ENCODE measurements at regions not wholly inside any gene's neighbourhood (a gene's known extent, or its start where the extent isn't known, plus 50 kb on each side); places are given as distances from the start of the nearest gene placed in this dataset.

DNA sequence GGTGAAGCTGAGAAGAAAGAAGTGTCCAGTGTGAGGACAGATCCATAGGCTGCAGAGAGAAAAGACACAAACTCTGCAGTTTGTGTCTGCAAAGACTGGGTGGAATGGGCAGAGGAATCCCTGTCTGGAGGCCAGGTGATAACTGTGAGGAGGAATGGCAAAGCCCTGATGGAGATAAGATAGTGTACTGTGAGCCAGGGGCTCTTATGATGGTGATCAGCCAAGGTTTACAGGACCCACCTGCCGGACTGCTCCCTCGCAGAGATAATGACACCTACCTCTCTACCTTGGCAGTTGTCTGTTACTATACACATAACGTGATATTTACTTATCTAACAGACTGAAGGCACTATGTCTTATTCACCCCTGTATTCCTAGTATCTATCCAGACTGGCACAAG lies 92.6 kb upstream of the ASIC2 start:
- H3K4me1 Mint-ChIP-seq (ENCODE audit: unreplicated experiment), result no peaks in the 10 kb centered on the region
- TF ChIP-seq, protein P1, sequence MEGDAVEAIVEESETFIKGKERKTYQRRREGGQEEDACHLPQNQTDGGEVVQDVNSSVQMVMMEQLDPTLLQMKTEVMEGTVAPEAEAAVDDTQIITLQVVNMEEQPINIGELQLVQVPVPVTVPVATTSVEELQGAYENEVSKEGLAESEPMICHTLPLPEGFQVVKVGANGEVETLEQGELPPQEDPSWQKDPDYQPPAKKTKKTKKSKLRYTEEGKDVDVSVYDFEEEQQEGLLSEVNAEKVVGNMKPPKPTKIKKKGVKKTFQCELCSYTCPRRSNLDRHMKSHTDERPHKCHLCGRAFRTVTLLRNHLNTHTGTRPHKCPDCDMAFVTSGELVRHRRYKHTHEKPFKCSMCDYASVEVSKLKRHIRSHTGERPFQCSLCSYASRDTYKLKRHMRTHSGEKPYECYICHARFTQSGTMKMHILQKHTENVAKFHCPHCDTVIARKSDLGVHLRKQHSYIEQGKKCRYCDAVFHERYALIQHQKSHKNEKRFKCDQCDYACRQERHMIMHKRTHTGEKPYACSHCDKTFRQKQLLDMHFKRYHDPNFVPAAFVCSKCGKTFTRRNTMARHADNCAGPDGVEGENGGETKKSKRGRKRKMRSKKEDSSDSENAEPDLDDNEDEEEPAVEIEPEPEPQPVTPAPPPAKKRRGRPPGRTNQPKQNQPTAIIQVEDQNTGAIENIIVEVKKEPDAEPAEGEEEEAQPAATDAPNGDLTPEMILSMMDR (IDR thresholded peaks at IDR 0.05), result no peak
- no peak for DNase-seq (ENCODE audit: extremely low spot score, unreplicated experiment)
- peaks cover 47% of the 10 kb centered on the region for H3K9me3 Mint-ChIP-seq (ENCODE audit: unreplicated experiment)
- no peaks in the 10 kb centered on the region for H3K36me3 Mint-ChIP-seq (ENCODE audit: unreplicated experiment)
- no peaks in the 10 kb centered on the region for H3K27me3 Mint-ChIP-seq (ENCODE audit: unreplicated experiment)
- no peak overlapping the region for H3K27ac Mint-ChIP-seq (ENCODE audit: unreplicated experiment)
- H3K4me3 Mint-ChIP-seq (ENCODE audit: unreplicated experiment), result no peak overlapping the region

DNA sequence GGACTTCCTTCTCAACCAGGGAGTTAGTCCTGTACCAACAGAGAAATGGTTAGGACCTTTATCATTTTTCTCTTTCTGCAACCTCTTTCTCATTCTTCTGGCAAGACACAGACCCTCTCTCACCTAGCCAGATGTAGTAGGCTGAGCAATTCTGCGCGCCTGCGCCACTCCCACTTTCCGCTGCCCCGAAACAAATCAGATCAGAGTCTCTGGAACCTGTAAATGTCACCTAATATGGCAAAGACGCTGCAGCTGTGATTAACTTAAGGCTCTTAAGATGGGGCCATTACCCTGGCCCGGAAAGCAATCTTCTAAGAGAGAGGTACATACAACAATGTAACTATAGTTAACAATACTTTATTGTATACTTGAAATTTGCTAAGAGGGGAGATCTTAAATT lies 94.3 kb upstream of the ASIC2 start:
- Mint-ChIP-seq H3K36me3 (ENCODE audit: unreplicated experiment) (no peaks in the 10 kb centered on the region), H3K9me3 (ENCODE audit: unreplicated experiment) (peaks cover 59% of the 10 kb centered on the region), H3K27ac (ENCODE audit: unreplicated experiment) (no peak overlapping the region), H3K4me1 (ENCODE audit: unreplicated experiment) (no peaks in the 10 kb centered on the region), H3K27me3 (ENCODE audit: unreplicated experiment) (no peaks in the 10 kb centered on the region), H3K4me3 (ENCODE audit: unreplicated experiment) (no peak overlapping the region)
- TF ChIP-seq, protein P1 (IDR thresholded peaks at IDR 0.05), result no peak
- no peak for DNase-seq (ENCODE audit: extremely low spot score, unreplicated experiment)

DNA sequence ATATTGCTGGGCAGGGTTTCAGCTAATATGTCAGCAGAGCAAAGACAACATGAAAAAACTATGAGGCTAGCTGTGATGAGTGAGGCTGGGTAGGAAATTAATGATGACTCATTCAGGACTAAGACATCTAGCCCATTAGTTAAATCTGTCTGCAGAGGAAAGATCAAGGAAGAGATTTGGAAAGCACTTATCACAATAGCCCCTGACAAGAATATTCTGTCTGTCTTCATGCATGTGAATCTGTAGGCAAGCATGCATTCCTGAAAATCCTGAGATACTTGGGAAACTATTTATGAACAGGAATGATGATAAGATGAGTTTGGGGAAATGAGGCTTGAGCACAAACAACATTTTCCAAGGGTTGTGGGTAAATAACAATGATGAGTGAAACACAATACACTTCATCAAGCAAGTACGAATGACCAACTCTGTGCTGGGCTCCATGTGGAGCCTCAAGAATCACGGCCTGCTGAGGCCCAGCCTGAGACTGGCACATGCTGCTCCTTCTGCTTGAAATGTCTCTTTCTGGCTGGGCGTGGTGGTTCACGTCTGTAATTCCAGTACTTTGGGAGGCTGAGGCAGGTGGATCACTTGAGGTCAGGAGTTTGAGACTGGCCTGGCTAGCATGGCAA lies 96.5 kb upstream of the ASIC2 start:
- Mint-ChIP-seq H3K9me3 (ENCODE audit: unreplicated experiment) (peaks cover 67% of the 10 kb centered on the region), H3K4me1 (ENCODE audit: unreplicated experiment) (no peaks in the 10 kb centered on the region), H3K27ac (ENCODE audit: unreplicated experiment) (no peak overlapping the region), H3K27me3 (ENCODE audit: unreplicated experiment) (no peaks in the 10 kb centered on the region), H3K4me3 (ENCODE audit: unreplicated experiment) (no peak overlapping the region), H3K36me3 (ENCODE audit: unreplicated experiment) (no peaks in the 10 kb centered on the region)
- no peak for DNase-seq (ENCODE audit: extremely low spot score, unreplicated experiment)
- TF ChIP-seq, protein P1 (IDR thresholded peaks at IDR 0.05), result no peak

DNA sequence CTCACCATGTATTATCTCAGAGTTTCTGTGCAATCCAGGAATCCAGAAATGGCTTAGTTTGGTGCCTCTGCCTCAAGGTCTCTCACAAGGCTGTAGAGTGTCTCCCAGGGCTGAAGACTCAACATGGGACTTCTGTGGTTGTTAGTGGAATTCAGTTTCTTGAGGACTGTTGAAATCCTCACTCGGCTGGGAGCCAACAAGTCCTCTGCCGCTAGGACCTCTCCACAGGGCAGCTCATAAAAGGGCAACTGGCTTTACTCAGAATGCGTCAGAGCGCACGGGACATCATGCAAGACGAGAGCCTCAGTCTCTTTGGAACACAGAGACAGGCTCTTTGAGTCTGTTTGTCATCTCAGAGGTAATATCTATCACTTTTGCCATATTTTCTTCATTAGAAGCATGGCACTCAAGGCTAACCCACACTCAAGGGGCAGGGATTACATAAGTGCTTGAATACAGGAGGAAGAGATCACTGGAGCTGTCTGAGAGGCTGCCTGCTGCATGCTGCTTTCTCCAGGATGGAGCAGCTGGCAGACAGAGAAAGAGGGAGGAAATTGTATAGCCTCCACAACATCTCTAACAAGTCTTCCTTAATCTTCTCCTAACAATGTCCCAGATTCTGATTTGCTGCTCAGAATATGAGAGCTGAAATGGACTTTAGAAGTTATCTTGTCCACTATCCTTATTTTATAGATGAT lies 97.5 kb upstream of the ASIC2 start:
- DNase-seq (ENCODE audit: extremely low spot score, unreplicated experiment), result no peak
- H3K4me1 Mint-ChIP-seq (ENCODE audit: unreplicated experiment), result no peaks in the 10 kb centered on the region
- peaks cover 64% of the 10 kb centered on the region for H3K9me3 Mint-ChIP-seq (ENCODE audit: unreplicated experiment)
- H3K36me3 Mint-ChIP-seq (ENCODE audit: unreplicated experiment), result no peaks in the 10 kb centered on the region
- TF ChIP-seq, protein P1 (IDR thresholded peaks at IDR 0.05), result no peak
- H3K4me3 Mint-ChIP-seq (ENCODE audit: unreplicated experiment), result no peak overlapping the region
- H3K27me3 Mint-ChIP-seq (ENCODE audit: unreplicated experiment), result no peaks in the 10 kb centered on the region
- H3K27ac Mint-ChIP-seq (ENCODE audit: unreplicated experiment), result no peak overlapping the region

DNA sequence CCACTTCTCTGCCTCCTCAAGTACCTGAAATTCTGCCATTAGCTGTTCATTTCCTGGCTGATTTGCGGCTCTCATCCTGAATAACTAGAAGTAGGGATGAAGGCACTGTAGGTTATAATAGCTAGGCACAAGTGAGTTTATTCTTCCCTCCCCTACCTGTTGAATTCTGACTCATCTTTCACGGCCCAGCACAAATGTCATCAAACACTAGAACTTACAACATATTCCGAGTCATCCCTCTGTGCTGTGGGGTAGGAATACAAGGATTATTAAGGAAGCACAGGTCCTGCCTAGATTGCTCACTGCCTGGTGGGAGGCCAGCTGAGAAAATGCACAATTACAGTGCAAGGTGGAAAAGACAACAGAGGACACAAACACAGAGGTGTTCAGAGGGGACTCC lies 103.7 kb upstream of the ASIC2 start:
- no peak for DNase-seq (ENCODE audit: extremely low spot score, unreplicated experiment)

More for the DNA sequence above, 103.7 kb upstream of the ASIC2 start:
- H3K27ac Mint-ChIP-seq (ENCODE audit: unreplicated experiment), result no peak overlapping the region
- H3K4me3 Mint-ChIP-seq (ENCODE audit: unreplicated experiment), result no peak overlapping the region
- TF ChIP-seq, protein P1 (IDR thresholded peaks at IDR 0.05), result no peak
- no peaks in the 10 kb centered on the region for H3K27me3 Mint-ChIP-seq (ENCODE audit: unreplicated experiment)
- H3K36me3 Mint-ChIP-seq (ENCODE audit: unreplicated experiment), result no peaks in the 10 kb centered on the region
- no peaks in the 10 kb centered on the region for H3K4me1 Mint-ChIP-seq (ENCODE audit: unreplicated experiment)
- peaks cover 60% of the 10 kb centered on the region for H3K9me3 Mint-ChIP-seq (ENCODE audit: unreplicated experiment)

Measured in osteocyte (in vitro differentiated cells).